ENCODE measurements at regions not wholly inside any gene's neighbourhood (a gene's known extent, or its start where the extent isn't known, plus 50 kb on each side); places are given as distances from the start of the nearest gene placed in this dataset.

GRCh38 chr6:113458368-113459010 lies 398.7 kb upstream of the MARCKS start:
- H3K36me3 ChIP-seq = no peaks in the 10 kb centered on the region
- H3K4me3 ChIP-seq = no peak overlapping the region
- peaks cover 3% of the 10 kb centered on the region for H3K4me1 ChIP-seq (ENCODE audit: insufficient read depth)
- H3K27ac ChIP-seq = no peak overlapping the region
- 31 to 50% (median 41%) methylated on average over 2 of the region's 2 CpGs for whole genome bisulfite sequencing, 3 donors
- TF ChIP-seq CTCF (IDR thresholded peaks at IDR 0.05) = no peak
- no peak for TF ChIP-seq EP300 (IDR thresholded peaks at IDR 0.05)
- TF ChIP-seq POLR2A (IDR thresholded peaks at IDR 0.05) = no peak
- no peaks in the 10 kb centered on the region for H3K9me3 ChIP-seq
- intact Hi-C loops (cut with DNase I) = no loop called here
- DNase-seq = no peak
- H3K27me3 ChIP-seq = no peaks in the 10 kb centered on the region

- intact Hi-C loops (cut with DNase I) = no loop called here
- no peaks in the 10 kb centered on the region for H3K36me3 ChIP-seq
- H3K4me1 ChIP-seq (ENCODE audit: insufficient read depth) = peaks cover 3% of the 10 kb centered on the region
- no peak overlapping the region for H3K27ac ChIP-seq
- no peaks in the 10 kb centered on the region for H3K27me3 ChIP-seq
- WGBS, 3 donors = 46 to 68% (median 51%) methylated on average over 4 of the region's 4 CpGs
- TF ChIP-seq POLR2A (IDR thresholded peaks at IDR 0.05) (no peak), EP300 (IDR thresholded peaks at IDR 0.05) (no peak)
- H3K9me3 ChIP-seq = no peaks in the 10 kb centered on the region
- no peak overlapping the region for H3K4me3 ChIP-seq
- DNase-seq = no peak
Observed at GRCh38 chr6:113461153-113461932, 395.8 kb upstream of the MARCKS start.

- Histone ChIP-seq H3K36me3 (no peaks in the 10 kb centered on the region), H3K27ac (no peak overlapping the region), H3K4me3 (no peak overlapping the region), H3K27me3 (no peaks in the 10 kb centered on the region), H3K9me3 (no peaks in the 10 kb centered on the region), H3K4me1 (ENCODE audit: insufficient read depth) (no peaks in the 10 kb centered on the region)
- no peak for DNase-seq
- 50 to 77% (median 52%) methylated on average over 3 of the region's 3 CpGs for WGBS, 3 donors
- TF ChIP-seq EP300 (IDR thresholded peaks at IDR 0.05) = no peak
- TF ChIP-seq POLR2A (IDR thresholded peaks at IDR 0.05) = no peak
- TF ChIP-seq CTCF (IDR thresholded peaks at IDR 0.05) = no peak
- intact Hi-C loops (cut with DNase I) = no loop called here
Observed at GRCh38 chr6:113464536-113464935, 392.6 kb upstream of the MARCKS start.

- Histone ChIP-seq H3K36me3 (no peaks in the 10 kb centered on the region), H3K4me1 (ENCODE audit: insufficient read depth) (no peaks in the 10 kb centered on the region), H3K4me3 (no peak overlapping the region), H3K9me3 (no peaks in the 10 kb centered on the region), H3K27ac (no peak overlapping the region), H3K27me3 (no peaks in the 10 kb centered on the region)
- intact Hi-C loops (cut with DNase I) = no loop called here
- no peak for DNase-seq
- TF ChIP-seq CTCF (IDR thresholded peaks at IDR 0.05) (no peak), EP300 (IDR thresholded peaks at IDR 0.05) (no peak), POLR2A (IDR thresholded peaks at IDR 0.05) (no peak)
- 78 to 90% (median 88%) methylated on average over 3 of the region's 3 CpGs for WGBS, 3 donors
Observed at GRCh38 chr6:113464960-113465359, 392.2 kb upstream of the MARCKS start.

- Histone ChIP-seq H3K36me3 (no peaks in the 10 kb centered on the region), H3K9me3 (no peaks in the 10 kb centered on the region), H3K27ac (no peak overlapping the region), H3K4me1 (ENCODE audit: insufficient read depth) (no peaks in the 10 kb centered on the region), H3K4me3 (no peak overlapping the region), H3K27me3 (no peaks in the 10 kb centered on the region)
- TF ChIP-seq CTCF (IDR thresholded peaks at IDR 0.05) (no peak), EP300 (IDR thresholded peaks at IDR 0.05) (no peak), POLR2A (IDR thresholded peaks at IDR 0.05) (no peak)
- 87 to 94% (median 90%) methylated on average over 4 of the region's 4 CpGs for WGBS, 3 donors
- intact Hi-C loops (cut with DNase I) = no loop called here
- DNase-seq = no peak
Observed at GRCh38 chr6:113466526-113466925, 390.6 kb upstream of the MARCKS start.

Measured in ovary (tissue), 7 donors.